Endothelial cell of umbilical vein (primary cell): ENCODE measurements at regions not wholly inside any gene's neighbourhood (a gene's known extent, or its start where the extent isn't known, plus 50 kb on each side); places are given as distances from the start of the nearest gene placed in this dataset.

Experiments used
- BruUV-seq: library from RNA; stranded (reverse); fragments of 400-500 nt; replicated peaks from 2 replicates; lab custom pipeline; 2021; lab: Mats Ljungman, UMichigan
- CTCF ChIA-PET: fragments of 300-600, 350-600 bp; sonication (Branson Sonifier 250); formaldehyde crosslinking; loops from one replicate; lab custom pipeline; 2021; ENCODE audit warnings: antibody characterized with exemption, inconsistent platforms; lab: Charles Lee
- POLR2A ChIA-PET: fragments of 300-600, 350-600 bp; sonication (Branson Sonifier 250); formaldehyde crosslinking; loops from one replicate; lab custom pipeline; 2021; ENCODE audit warnings: antibody characterized with exemption, inconsistent platforms; lab: Charles Lee
- DNase-seq: peaks from one replicate; pipeline ENCODE4 v3.0.0-alpha.2; 2011; ENCODE audit warnings: low read depth, low spot score
- FAIRE-seq: peaks from 2 replicates; lab custom pipeline; 2011; peaks lifted over from hg19 to GRCh38; lab: Jason Lieb, UNC
- H2AFZ ChIP-seq: 2 replicates; pipeline ENCODE4 v1.6.0; 2012; ENCODE audit warnings: low read depth, low read length, control low read depth, inconsistent platforms
- H3K27ac ChIP-seq: 2 replicates; pipeline ENCODE4 v1.5.1; 2011; ENCODE audit warnings: low read depth, mild to moderate bottlenecking, control low read depth, low read length, moderate library complexity; ENCODE audit not compliant: insufficient read depth
- H3K27me3 ChIP-seq, 2 experiments: 2 replicates each; pipeline versions ENCODE4 v1.6.0 to v1.6.1; 2011; ENCODE audit warnings: low read length in 2 of 2, mixed read lengths in 1 of 2; ENCODE audit not compliant: control insufficient read depth in 2 of 2, insufficient read depth in 2 of 2
- H3K36me3 ChIP-seq, 2 experiments: 2 replicates in 1 of 2; 3 replicates in 1 of 2; pipeline ENCODE4 v1.5.1; 2011; ENCODE audit warnings: low read length in 2 of 2, mild to moderate bottlenecking in 1 of 2, moderate library complexity in 1 of 2; ENCODE audit not compliant: control insufficient read depth in 2 of 2, insufficient read depth in 2 of 2; ENCODE audit errors: extremely low read depth in 1 of 2
- H3K4me1 ChIP-seq: 3 replicates; pipeline ENCODE4 v1.5.1; 2011; ENCODE audit warnings: mild to moderate bottlenecking, low read length; ENCODE audit not compliant: control insufficient read depth, insufficient read depth; ENCODE audit errors: extremely low read depth
- H3K4me2 ChIP-seq: 2 replicates; pipeline ENCODE4 v1.6.1; 2011; ENCODE audit warnings: low read length, control low read depth, mixed read lengths; ENCODE audit not compliant: insufficient read depth
- H3K4me3 ChIP-seq, 3 experiments: fragments of 200-600 bp in 1 of 3; sonication (generic), shearing (Covaris generic) in 1 of 3; replicated peaks in 1 of 3; 2 replicates each; pipeline ENCODE4 v1.5.1; 2011 to 2016; ENCODE audit warnings: control low read depth in 3 of 3, low read length in 3 of 3, mild to moderate bottlenecking in 2 of 3, inconsistent platforms in 1 of 3, low read depth in 1 of 3, moderate library complexity in 1 of 3; ENCODE audit not compliant: insufficient read depth in 1 of 3
- H3K79me2 ChIP-seq: 2 replicates; pipeline ENCODE4 v1.6.0; 2012; ENCODE audit warnings: low read length, inconsistent platforms; ENCODE audit not compliant: control insufficient read depth, insufficient read depth
- H3K9ac ChIP-seq: replicated peaks from 2 replicates; pipeline ENCODE3; 2011; ENCODE audit warnings: low read length, control low read depth; ENCODE audit not compliant: insufficient read depth; ENCODE audit errors: extremely low read depth
- H3K9me1 ChIP-seq: replicated peaks from 3 replicates; pipeline ENCODE4 v1.6.0; 2011; ENCODE audit warnings: mild to moderate bottlenecking, low read length; ENCODE audit not compliant: control insufficient read depth, insufficient read depth; ENCODE audit errors: extremely low read depth
- H3K9me3 ChIP-seq: replicated peaks from 2 replicates; pipeline ENCODE4 v1.5.1; 2012; ENCODE audit warnings: low read length, inconsistent platforms; ENCODE audit not compliant: control insufficient read depth, insufficient read depth
- H4K20me1 ChIP-seq: replicated peaks from 2 replicates; pipeline ENCODE3; 2011; ENCODE audit warnings: mild to moderate bottlenecking, low read length; ENCODE audit not compliant: control insufficient read depth, insufficient read depth; ENCODE audit errors: extremely low read depth
- EZH2 ChIP-seq: IDR thresholded peaks from 2 replicates; pipeline ENCODE4 v1.6.1; 2012; ENCODE audit warnings: borderline replicate concordance, low read depth, mild to moderate bottlenecking, moderate library complexity, low read length, inconsistent platforms; ENCODE audit not compliant: severe bottlenecking
- FOS ChIP-seq: IDR thresholded peaks from 2 replicates; pipeline ENCODE4 v1.6.1; 2011; ENCODE audit warnings: mild to moderate bottlenecking, low read length, moderate library complexity, borderline replicate concordance; ENCODE audit not compliant: insufficient read depth
- GATA2 ChIP-seq: IDR thresholded peaks from 2 replicates; pipeline ENCODE4 v1.7.0; 2011; ENCODE audit warnings: low read depth, mild to moderate bottlenecking, moderate library complexity, mixed read lengths, low read length; ENCODE audit not compliant: insufficient read length, insufficient read depth
- JUN ChIP-seq: IDR thresholded peaks from 2 replicates; pipeline ENCODE4 v1.6.1; 2011; ENCODE audit warnings: borderline replicate concordance, low read depth; ENCODE audit not compliant: insufficient read length, insufficient read depth
- MYC ChIP-seq: IDR thresholded peaks from one replicate; pipeline ENCODE4 v1.6.1; 2011; ENCODE audit warnings: mild to moderate bottlenecking, low read depth, low read length
- POLR2A ChIP-seq: IDR thresholded peaks from 2 replicates; pipeline ENCODE4 v1.6.1; 2012; ENCODE audit warnings: low read depth, mild to moderate bottlenecking, control low read depth, low read length
- POLR2AphosphoS5 ChIP-seq: IDR thresholded peaks from 2 replicates; pipeline ENCODE4 v1.6.1; 2012; ENCODE audit warnings: low read depth, mild to moderate bottlenecking, control low read depth, low read length, moderate library complexity; ENCODE audit not compliant: insufficient read depth
- dilution Hi-C: fragments of 300-500 bp; cut with MboI; formaldehyde crosslinking; loops from one replicate; pipeline ENCODE4 v1.15.0; 2019; ENCODE audit warnings: low sequenced_read_pairs; ENCODE audit not compliant: extremely low pct_ligation_motif_present
- intact Hi-C: fragments of 100-400 bp; cut with micrococcal nuclease; formaldehyde crosslinking; loops from one replicate; pipeline ENCODE4 v1.10.0; 2022
- TF ChIP-seq, protein P1 (sequence below), 2 donors: IDR thresholded peaks; 1 replicate in 1 of 2; 2 replicates in 1 of 2; pipeline ENCODE4 v1.5.1; 2011; ENCODE audit warnings: low read length in 2 of 2, mild to moderate bottlenecking in 2 of 2, moderate library complexity in 2 of 2, control low read depth in 1 of 2, inconsistent platforms in 1 of 2, low read depth in 1 of 2; ENCODE audit not compliant: insufficient read depth in 1 of 2; ENCODE audit errors: extremely low read depth in 1 of 2
- TF ChIP-seq, protein P2 (sequence below): IDR thresholded peaks from 2 replicates; pipeline ENCODE4 v1.6.1; 2011; ENCODE audit not compliant: insufficient read depth, insufficient read length

DNA sequence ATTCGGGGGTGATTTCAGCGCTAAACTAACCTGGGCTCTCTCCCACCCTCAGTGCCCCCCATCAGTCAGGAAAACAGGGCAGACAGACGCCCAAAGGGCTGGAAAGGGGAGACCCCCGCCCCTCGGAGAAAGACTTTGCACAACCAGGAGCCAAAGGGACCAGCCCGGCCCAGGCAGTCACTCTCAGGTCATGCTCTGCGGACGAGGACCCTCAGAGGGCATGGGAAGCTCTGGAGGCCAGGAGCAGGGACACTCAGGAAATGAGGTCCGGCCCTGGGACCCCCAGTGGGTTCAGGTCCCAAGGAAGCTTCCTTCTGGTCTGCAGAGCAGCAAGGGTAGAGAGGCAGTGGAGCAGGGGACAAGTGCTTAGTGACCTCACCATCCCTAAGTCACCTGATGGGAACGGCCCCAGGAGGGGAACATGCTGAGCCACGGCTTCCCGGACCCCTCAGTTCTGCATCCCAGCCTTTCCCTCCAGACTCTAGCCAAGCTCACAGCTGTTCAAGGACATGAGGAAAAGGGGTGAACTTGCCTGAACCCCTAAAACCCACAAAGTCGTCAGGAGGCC, 88.0 kb upstream of the GPC1 start:
- no peaks in the 10 kb centered on the region for H3K27me3 ChIP-seq
- no peak overlapping the region for H2AFZ ChIP-seq
- no peak overlapping the region for H3K4me3 ChIP-seq
- ChIA-PET CTCF (no interaction called here), POLR2A (no interaction called here)
- no peak overlapping the region for H3K27ac ChIP-seq
- no peak overlapping the region for H3K9ac ChIP-seq
- H3K79me2 ChIP-seq = no peaks in the 10 kb centered on the region
- dilution Hi-C loops (no loop called here), intact Hi-C loops (loop anchor here (5.0 kb wide), 1 partner anchor 1005 kb away; no protein-coding TSS in a partner anchor)
- no peaks in the 10 kb centered on the region for H3K9me1 ChIP-seq
- BruUV-seq = no TSS peak
- H3K9me3 ChIP-seq = no peaks in the 10 kb centered on the region
- H4K20me1 ChIP-seq = no peaks in the 10 kb centered on the region
- FAIRE-seq = no peak
- DNase-seq = no peak
- H3K4me2 ChIP-seq = no peak overlapping the region
- no peak for TF ChIP-seq POLR2A
- no peak for TF ChIP-seq FOS
- TF ChIP-seq, protein P1, sequence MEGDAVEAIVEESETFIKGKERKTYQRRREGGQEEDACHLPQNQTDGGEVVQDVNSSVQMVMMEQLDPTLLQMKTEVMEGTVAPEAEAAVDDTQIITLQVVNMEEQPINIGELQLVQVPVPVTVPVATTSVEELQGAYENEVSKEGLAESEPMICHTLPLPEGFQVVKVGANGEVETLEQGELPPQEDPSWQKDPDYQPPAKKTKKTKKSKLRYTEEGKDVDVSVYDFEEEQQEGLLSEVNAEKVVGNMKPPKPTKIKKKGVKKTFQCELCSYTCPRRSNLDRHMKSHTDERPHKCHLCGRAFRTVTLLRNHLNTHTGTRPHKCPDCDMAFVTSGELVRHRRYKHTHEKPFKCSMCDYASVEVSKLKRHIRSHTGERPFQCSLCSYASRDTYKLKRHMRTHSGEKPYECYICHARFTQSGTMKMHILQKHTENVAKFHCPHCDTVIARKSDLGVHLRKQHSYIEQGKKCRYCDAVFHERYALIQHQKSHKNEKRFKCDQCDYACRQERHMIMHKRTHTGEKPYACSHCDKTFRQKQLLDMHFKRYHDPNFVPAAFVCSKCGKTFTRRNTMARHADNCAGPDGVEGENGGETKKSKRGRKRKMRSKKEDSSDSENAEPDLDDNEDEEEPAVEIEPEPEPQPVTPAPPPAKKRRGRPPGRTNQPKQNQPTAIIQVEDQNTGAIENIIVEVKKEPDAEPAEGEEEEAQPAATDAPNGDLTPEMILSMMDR (IDR thresholded peaks at IDR 0.05; ENCODE audit: extremely low read depth in 1 of 2, insufficient read depth in 1 of 2, low read depth in 1 of 2, low read length in 2 of 2) = no peak
- no peak for TF ChIP-seq EZH2
- TF ChIP-seq GATA2 = no peak
- TF ChIP-seq, protein P2, sequence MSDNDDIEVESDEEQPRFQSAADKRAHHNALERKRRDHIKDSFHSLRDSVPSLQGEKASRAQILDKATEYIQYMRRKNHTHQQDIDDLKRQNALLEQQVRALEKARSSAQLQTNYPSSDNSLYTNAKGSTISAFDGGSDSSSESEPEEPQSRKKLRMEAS = no peak
- TF ChIP-seq JUN = no peak
- TF ChIP-seq POLR2AphosphoS5 = no peak
- no peak for TF ChIP-seq MYC
- no peaks in the 10 kb centered on the region for H3K4me1 ChIP-seq
- H3K36me3 ChIP-seq = no peaks in the 10 kb centered on the region
